ENCODE measurements at regions not wholly inside any gene's neighbourhood (a gene's known extent, or its start where the extent isn't known, plus 50 kb on each side); places are given as distances from the start of the nearest gene placed in this dataset.

- H3K27ac ChIP-seq (ENCODE audit: control insufficient read depth, insufficient read depth), result no peak overlapping the region
- ATAC-seq (no peak), DNase-seq (ENCODE audit: low read depth, low spot score) (no peak), FAIRE-seq (no peak)
- in situ Hi-C loops (cut with MboI) (no loop called here), intact Hi-C loops (cut with micrococcal nuclease; ENCODE audit: unreplicated experiment) (no loop called here)
- H3K4me2 ChIP-seq (ENCODE audit: control insufficient read depth, insufficient read depth), result no peak overlapping the region
- no peak overlapping the region for H2AFZ ChIP-seq (ENCODE audit: control insufficient read depth, low read depth, low read length)
- H3K4me3 ChIP-seq, result no peak overlapping the region
- no peaks in the 10 kb centered on the region for H3K27me3 ChIP-seq (replicated peaks in 1 of 2; ENCODE audit: control insufficient read depth in 2 of 2, insufficient read depth in 2 of 2, low read length in 1 of 2)
- 2% methylated on average over 12 of the region's 12 CpGs for WGBS (ENCODE audit: insufficient coverage, insufficient replicate concordance, low lambda C conversion rate, missing lambda C conversion rate)
- H3K36me3 ChIP-seq (ENCODE audit: control insufficient read depth in 2 of 2, insufficient read depth in 2 of 2, low read length in 1 of 2), result no peaks in the 10 kb centered on the region
- H3K4me1 ChIP-seq (ENCODE audit: control insufficient read depth, insufficient read depth, low read length), result no peaks in the 10 kb centered on the region
- no peaks in the 10 kb centered on the region for H3K9me3 ChIP-seq (replicated peaks; ENCODE audit: control insufficient read depth, insufficient read depth, low read length)
- CTCF ChIA-PET, result interaction anchor here (0.6 kb wide), 1 partner anchor 25 kb away, joined by 3 read pairs; no protein-coding TSS in a partner anchor
- no peak overlapping the region for H3K9ac ChIP-seq (ENCODE audit: control insufficient read depth, insufficient read depth, low read length)
- H3K79me2 ChIP-seq (ENCODE audit: control insufficient read depth, insufficient read depth, low read length), result no peaks in the 10 kb centered on the region
- H4K20me1 ChIP-seq (ENCODE audit: control insufficient read depth, insufficient read depth), result no peaks in the 10 kb centered on the region
- no TSS peak for BruUV-seq (replicated peaks)
- POLR2A ChIA-PET, result no interaction called here
- RAD21 ChIA-PET (ENCODE audit: unreplicated experiment), result no interaction called here
- SMC1A ChIA-PET (ENCODE audit: uncharacterized antibody, unreplicated experiment), result interaction anchor here (0.7 to 2.4 kb wide), 2 partner anchors 8 to 491 kb away, joined by 3 to 9 read pairs; no protein-coding TSS in a partner anchor
- TF ChIP-seq RFX5 (IDR thresholded peaks at IDR 0.05; ENCODE audit: low read depth, low read length) (no peak), POLR2AphosphoS5 (IDR thresholded peaks at IDR 0.05; ENCODE audit: low read length) (no peak), ZBTB40 (IDR thresholded peaks at IDR 0.05; ENCODE audit: borderline replicate concordance) (no peak), FOXM1 (IDR thresholded peaks at IDR 0.05; ENCODE audit: low read depth, low read length) (no peak), RELB (IDR thresholded peaks at IDR 0.05; ENCODE audit: low read depth) (no peak), DPF2 (IDR thresholded peaks at IDR 0.05) (no peak), NBN (IDR thresholded peaks at IDR 0.05) (no peak), IRF5 (IDR thresholded peaks at IDR 0.05; ENCODE audit: borderline replicate concordance) (no peak), YBX1 (IDR thresholded peaks at IDR 0.05) (no peak), E4F1 (IDR thresholded peaks at IDR 0.05; ENCODE audit: borderline replicate concordance, partially characterized antibody) (no peak), PKNOX1 (IDR thresholded peaks at IDR 0.05) (no peak), RB1 (IDR thresholded peaks at IDR 0.05; ENCODE audit: borderline replicate concordance) (no peak)
Observed at GRCh38 chr7:46637793-46638735, 717.0 kb upstream of the IGFBP3 start.
